Astrocyte (in vitro differentiated cells and primary cell): ENCODE measurements at regions not wholly inside any gene's neighbourhood (a gene's known extent, or its start where the extent isn't known, plus 50 kb on each side); places are given as distances from the start of the nearest gene placed in this dataset.

ENCODE experiments used
- EZH2 ChIP-seq: IDR thresholded peaks from 2 replicates; pipeline ENCODE4 v1.6.1; 2012; ENCODE audit warnings: mild to moderate bottlenecking, low read length, inconsistent platforms; ENCODE audit not compliant: insufficient read depth
- TF ChIP-seq, protein P1 (sequence below): IDR thresholded peaks from 2 replicates; pipeline ENCODE4 v1.5.1; 2011; ENCODE audit warnings: low read depth, mild to moderate bottlenecking, inconsistent platforms, low read length, moderate library complexity; ENCODE audit not compliant: insufficient read depth

DNA sequence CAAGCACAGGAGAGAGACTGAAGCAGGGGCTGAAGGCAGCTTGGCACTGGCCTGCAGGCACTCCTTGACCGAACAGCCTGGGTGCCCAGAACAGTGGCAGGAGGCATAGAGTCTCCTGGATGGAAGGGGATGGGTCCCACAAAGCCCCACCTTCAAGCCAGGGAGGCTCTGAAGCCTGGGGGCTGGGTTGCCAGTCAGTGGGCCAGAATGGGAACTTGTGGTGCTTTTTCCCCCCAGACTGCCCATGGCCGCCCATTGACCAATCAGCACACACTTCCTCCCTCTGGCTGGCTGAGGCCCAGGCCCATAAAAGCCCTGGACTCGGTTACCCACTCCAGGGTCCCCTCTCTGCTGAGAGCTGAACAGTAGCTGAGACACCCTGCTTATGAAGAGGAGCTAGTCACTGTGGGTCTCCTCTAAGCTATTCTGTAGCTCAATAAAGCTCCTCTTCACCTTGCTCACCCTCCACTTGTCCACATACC lies 109.6 kb downstream of the ELAPOR2 start:
- TF ChIP-seq, protein P1, sequence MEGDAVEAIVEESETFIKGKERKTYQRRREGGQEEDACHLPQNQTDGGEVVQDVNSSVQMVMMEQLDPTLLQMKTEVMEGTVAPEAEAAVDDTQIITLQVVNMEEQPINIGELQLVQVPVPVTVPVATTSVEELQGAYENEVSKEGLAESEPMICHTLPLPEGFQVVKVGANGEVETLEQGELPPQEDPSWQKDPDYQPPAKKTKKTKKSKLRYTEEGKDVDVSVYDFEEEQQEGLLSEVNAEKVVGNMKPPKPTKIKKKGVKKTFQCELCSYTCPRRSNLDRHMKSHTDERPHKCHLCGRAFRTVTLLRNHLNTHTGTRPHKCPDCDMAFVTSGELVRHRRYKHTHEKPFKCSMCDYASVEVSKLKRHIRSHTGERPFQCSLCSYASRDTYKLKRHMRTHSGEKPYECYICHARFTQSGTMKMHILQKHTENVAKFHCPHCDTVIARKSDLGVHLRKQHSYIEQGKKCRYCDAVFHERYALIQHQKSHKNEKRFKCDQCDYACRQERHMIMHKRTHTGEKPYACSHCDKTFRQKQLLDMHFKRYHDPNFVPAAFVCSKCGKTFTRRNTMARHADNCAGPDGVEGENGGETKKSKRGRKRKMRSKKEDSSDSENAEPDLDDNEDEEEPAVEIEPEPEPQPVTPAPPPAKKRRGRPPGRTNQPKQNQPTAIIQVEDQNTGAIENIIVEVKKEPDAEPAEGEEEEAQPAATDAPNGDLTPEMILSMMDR: no peak
- TF ChIP-seq EZH2: no peak
